Aorta (tissue), 5 donors: ENCODE measurements at regions not wholly inside any gene's neighbourhood (a gene's known extent, or its start where the extent isn't known, plus 50 kb on each side); places are given as distances from the start of the nearest gene placed in this dataset.

Experiments
- ATAC-seq: fragments of 200-7000 bp; cut with Tn5 transposase; one replicate; pipeline ENCODE4 v1.9.1; 2022; ENCODE audit warnings: moderate library complexity; ENCODE audit not compliant: low FRiP score
- DNase-seq, 2 donors: peaks; one replicate each; pipeline ENCODE4 v3.0.0-alpha.2; 2020
- H3K27ac ChIP-seq, 2 donors: one replicate each; pipeline ENCODE4 v1.5.1; 2013; ENCODE audit warnings: low read length in 2 of 2, mild to moderate bottlenecking in 2 of 2, moderate library complexity in 2 of 2, control low read depth in 1 of 2, inconsistent platforms in 1 of 2, low read depth in 1 of 2
- H3K27me3 ChIP-seq, 2 donors: one replicate each; pipeline ENCODE4 v1.6.1; 2013; ENCODE audit warnings: control low read depth in 1 of 2, low read length in 1 of 2, mild to moderate bottlenecking in 1 of 2, moderate library complexity in 1 of 2; ENCODE audit not compliant: insufficient read depth in 2 of 2, control insufficient read depth in 1 of 2
- H3K36me3 ChIP-seq, 2 donors: one replicate each; pipeline ENCODE4 v1.6.1; 2013; ENCODE audit warnings: control low read depth in 1 of 2, low read length in 1 of 2, mild to moderate bottlenecking in 1 of 2; ENCODE audit not compliant: insufficient read depth in 2 of 2, control insufficient read depth in 1 of 2
- H3K4me1 ChIP-seq, 2 donors: one replicate each; pipeline ENCODE4 v1.6.1; 2013; ENCODE audit warnings: low read length in 2 of 2, control low read depth in 1 of 2, mild to moderate bottlenecking in 1 of 2, moderate library complexity in 1 of 2; ENCODE audit not compliant: insufficient read depth in 2 of 2, control insufficient read depth in 1 of 2
- H3K4me3 ChIP-seq, 2 donors: one replicate each; pipeline ENCODE4 v1.5.1; 2013; ENCODE audit warnings: low read length in 2 of 2, control low read depth in 1 of 2, mild to moderate bottlenecking in 1 of 2
- H3K9me3 ChIP-seq: one replicate; pipeline ENCODE4 v1.6.1; 2013; ENCODE audit warnings: mild to moderate bottlenecking, low read length; ENCODE audit not compliant: control insufficient read depth
- WGBS, 2 donors: extraction: QIAGEN DNeasy Blood & Tissue Kit; methylation state at CpG; one replicate each; pipeline ENCODE4 v1.1.7; 2013; 5-methylcytosine and 5-hydroxymethylcytosine counted together
- intact Hi-C, 2 donors: fragments of 100-400 bp; cut with DNase I; formaldehyde crosslinking; loops; one replicate each; pipeline versions ENCODE4 v1.14.2 to v1.15.0; 2022
- donor health status: healthy with polysubstance abuse.
- donor health status: Bipolar disorder and iron deficiency.
- donor health status: DM: no; HTN: no; CAD: no.
- donor health status: DM: no; HTN: no; CAD: no.
- donor health status: DM: yes; HTN: yes; CAD: no.

DNA sequence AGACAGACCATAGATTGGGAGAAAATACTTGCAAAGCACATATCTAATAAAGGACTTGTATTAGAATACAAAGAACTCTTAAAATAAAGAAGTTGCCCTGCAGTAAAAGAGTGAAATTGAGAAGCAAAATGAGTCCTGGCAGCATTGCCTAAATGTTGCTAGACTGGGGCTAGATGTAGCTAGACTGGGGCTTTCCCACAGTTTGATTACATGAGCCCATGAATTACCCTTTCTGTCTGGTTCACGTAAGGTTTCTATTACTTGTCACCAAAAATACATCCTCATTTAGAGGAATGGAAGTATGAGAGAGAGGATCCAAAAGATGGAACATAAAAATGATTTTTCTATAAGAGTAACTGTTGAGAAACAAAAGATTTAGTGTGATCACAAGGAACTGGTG, 57.6 kb upstream of the CCDC28A start:
- H3K27me3 ChIP-seq = no peaks in the 10 kb centered on the region
- no peak overlapping the region for H3K4me3 ChIP-seq
- H3K4me1 ChIP-seq = no peaks in the 10 kb centered on the region
- peaks cover 2% of the 10 kb centered on the region for H3K9me3 ChIP-seq
- no peaks in the 10 kb centered on the region for H3K36me3 ChIP-seq
- H3K27ac ChIP-seq = no peak overlapping the region
- no peak for ATAC-seq
- no peak for DNase-seq
- intact Hi-C loops = no loop called here
- WGBS, 2 donors = 73 to 81% methylated on average over 1 of the region's 1 CpG

DNA sequence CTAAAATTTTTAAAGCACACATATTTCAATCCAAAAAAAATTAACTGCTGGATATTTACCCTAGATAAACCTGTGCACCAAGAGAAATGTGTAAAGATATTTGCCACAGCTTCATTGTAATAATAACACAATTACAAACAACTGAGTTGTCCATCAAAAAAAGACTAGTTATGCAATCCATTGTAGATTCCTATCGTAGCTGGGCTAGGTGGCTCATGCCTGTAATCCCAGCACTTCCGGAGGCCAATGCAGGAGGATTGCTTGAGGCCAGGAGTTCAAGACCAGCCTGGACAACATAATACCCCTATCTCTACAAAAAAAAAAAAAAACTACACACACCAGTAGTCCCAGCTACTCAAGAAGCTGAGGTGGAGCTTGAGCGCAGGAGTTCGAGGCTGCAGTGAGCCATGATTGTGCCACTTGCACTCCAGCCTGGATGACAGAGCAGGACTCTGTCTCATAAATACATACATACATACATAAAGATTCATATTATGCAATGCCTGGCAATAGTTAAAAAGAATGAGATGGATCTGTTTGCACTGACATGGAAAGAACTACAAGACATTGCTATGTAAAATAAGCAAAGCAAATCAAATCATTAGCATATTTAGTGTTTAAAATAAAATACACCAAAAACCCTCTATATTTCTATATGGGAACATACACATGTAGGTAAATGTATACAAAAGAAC, 56.5 kb upstream of the CCDC28A start:
- no peaks in the 10 kb centered on the region for H3K27me3 ChIP-seq
- no peaks in the 10 kb centered on the region for H3K36me3 ChIP-seq
- no peak overlapping the region for H3K4me3 ChIP-seq
- 71 to 73% methylated on average over 4 of the region's 4 CpGs for WGBS, 2 donors
- intact Hi-C loops = no loop called here
- DNase-seq (no peak), ATAC-seq (no peak)
- H3K9me3 ChIP-seq = peaks cover 2% of the 10 kb centered on the region
- H3K27ac ChIP-seq = no peak overlapping the region
- H3K4me1 ChIP-seq = no peaks in the 10 kb centered on the region

DNA sequence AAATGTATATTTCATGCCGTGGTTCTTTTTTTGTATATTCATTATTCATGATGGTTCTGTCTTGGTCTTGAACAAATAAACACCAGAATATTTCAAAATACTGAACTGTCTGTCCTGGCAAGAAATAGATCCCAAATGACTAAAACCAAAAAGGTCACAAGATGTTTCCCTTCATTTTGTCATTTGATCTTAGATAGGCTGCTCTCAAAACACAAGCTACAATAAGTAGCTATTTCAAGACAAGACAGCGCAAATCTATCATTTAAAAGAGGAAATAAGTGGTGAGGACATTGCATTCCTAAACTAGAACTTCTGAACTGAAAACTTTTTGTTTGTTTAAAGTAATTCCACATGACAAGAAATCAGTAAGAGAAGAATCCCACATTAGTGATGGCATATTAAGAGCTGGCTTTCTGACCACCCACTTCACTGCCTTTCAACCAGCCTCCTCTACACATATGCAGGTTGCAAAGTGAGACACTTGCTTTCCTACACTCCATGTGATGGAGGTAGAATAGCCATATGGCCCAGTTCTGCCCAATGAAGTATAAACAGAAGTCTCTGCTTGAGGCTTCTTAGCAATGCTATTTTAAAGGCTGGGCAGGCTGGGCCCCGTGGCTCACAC, 54.4 kb upstream of the CCDC28A start:
- no peaks in the 10 kb centered on the region for H3K4me1 ChIP-seq
- DNase-seq = no peak
- no peak for ATAC-seq
- H3K27ac ChIP-seq = no peak overlapping the region
- intact Hi-C loops = no loop called here
- H3K27me3 ChIP-seq = no peaks in the 10 kb centered on the region
- no peaks in the 10 kb centered on the region for H3K9me3 ChIP-seq
- H3K4me3 ChIP-seq = no peak overlapping the region
- 58 to 60% methylated on average over 3 of the region's 3 CpGs for WGBS, 2 donors
- H3K36me3 ChIP-seq = no peaks in the 10 kb centered on the region

DNA sequence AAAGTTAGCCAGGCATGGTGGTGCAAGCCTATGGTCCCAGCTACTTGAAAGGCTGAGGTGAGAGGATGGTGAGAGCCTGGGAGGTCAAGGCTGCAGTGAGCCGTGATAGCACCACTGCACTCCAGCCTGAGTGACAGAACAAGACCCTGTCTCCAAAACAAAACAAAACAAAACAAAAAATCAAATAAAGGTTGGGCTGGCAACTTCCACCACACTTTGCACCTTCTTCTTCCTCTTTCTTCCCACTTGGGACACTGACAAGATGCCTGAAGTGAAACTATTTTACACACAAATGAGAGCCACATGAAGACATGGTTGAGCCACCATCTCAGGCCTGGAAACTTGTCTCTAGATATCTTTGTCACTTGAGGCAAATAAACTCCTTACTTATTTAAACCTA, 53.8 kb upstream of the CCDC28A start:
- DNase-seq = no peak

DNA sequence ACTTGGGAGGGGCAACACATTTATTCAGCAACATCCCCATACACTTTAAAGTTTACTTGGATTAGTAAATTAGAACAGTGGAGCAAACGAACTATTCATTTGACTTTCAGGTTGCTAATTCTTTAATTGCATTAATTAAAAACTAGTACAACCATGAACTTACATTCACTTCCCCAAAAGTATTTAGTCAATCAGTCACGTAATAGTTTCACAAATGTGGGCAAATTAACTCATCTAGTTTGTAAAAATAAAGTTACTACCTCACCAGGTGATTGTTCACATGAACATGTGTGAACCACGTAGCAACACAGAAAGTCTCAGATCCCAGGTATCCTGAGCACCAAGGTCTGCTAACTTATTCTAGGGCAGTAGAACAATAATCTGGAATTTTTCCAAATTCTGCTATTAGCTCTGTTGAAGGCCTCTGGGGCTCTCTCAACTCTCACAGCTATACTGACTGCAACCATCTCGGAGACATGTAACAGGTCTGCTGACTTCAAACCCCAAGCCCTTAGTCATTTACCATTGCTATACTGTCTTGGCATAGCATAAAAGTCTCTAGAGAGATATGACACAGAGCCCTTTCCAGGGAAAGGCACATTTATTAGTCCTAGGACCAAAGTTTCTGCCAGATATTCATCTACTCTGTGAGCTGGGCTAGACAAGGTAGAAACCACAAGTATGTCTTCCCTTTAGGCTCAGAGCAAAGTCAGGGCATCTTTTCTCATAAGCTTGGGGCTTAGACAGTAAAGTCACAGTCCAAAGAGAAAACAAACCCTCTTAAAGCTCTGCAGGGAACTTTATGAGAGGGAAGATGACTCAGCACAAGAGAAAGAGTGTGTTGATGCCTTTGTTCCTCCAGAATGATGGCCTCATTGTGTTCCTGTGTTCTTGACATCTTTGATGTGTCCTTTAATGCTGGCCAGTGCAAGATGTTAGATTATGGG, 50.9 kb upstream of the CCDC28A start:
- no peak overlapping the region for H3K27ac ChIP-seq
- H3K9me3 ChIP-seq = no peaks in the 10 kb centered on the region
- 87 to 90% methylated on average over 4 of the region's 4 CpGs for WGBS, 2 donors
- ATAC-seq (no peak), DNase-seq (no peak)
- no peak overlapping the region for H3K4me3 ChIP-seq
- intact Hi-C loops = no loop called here
- H3K27me3 ChIP-seq = peaks cover 0 to 2% of the 10 kb centered on the region in 2 donors
- H3K4me1 ChIP-seq = no peaks in the 10 kb centered on the region
- H3K36me3 ChIP-seq = no peaks in the 10 kb centered on the region

More for the DNA sequence above, 53.8 kb upstream of the CCDC28A start:
- Histone ChIP-seq H3K36me3 (no peaks in the 10 kb centered on the region), H3K27ac (no peak overlapping the region), H3K9me3 (no peaks in the 10 kb centered on the region), H3K4me1 (no peaks in the 10 kb centered on the region), H3K27me3 (no peaks in the 10 kb centered on the region), H3K4me3 (no peak overlapping the region)
- intact Hi-C loops = no loop called here
- ATAC-seq = no peak
- 82 to 86% methylated on average over 1 of the region's 1 CpG for WGBS, 2 donors
